ENCODE measurements at regions not wholly inside any gene's neighbourhood (a gene's known extent, or its start where the extent isn't known, plus 50 kb on each side); places are given as distances from the start of the nearest gene placed in this dataset.

- no peak for DNase-seq
- H3K27ac ChIP-seq: no peak overlapping the region
- H3K4me1 ChIP-seq: no peaks in the 10 kb centered on the region
- no peaks in the 10 kb centered on the region for H3K36me3 ChIP-seq
- H3K4me3 ChIP-seq: no peak overlapping the region
- no peak for TF ChIP-seq CTCF (IDR thresholded peaks at IDR 0.05)
- no peaks in the 10 kb centered on the region for H3K27me3 ChIP-seq
- intact Hi-C loops (cut with DNase I; ENCODE audit: low total_unique reads): no loop called here
- H3K9me3 ChIP-seq: no peaks in the 10 kb centered on the region
Observed at GRCh38 chr10:105473170-105473569, 832.1 kb downstream of the SORCS3 start.

GRCh38 chr10:105468759-105469158 is 827.7 kb downstream of the SORCS3 start:
- no peak for TF ChIP-seq CTCF (IDR thresholded peaks at IDR 0.05)
- DNase-seq: no peak
- H3K4me1 ChIP-seq: no peaks in the 10 kb centered on the region
- no peak overlapping the region for H3K4me3 ChIP-seq
- no peaks in the 10 kb centered on the region for H3K36me3 ChIP-seq
- no peaks in the 10 kb centered on the region for H3K27me3 ChIP-seq
- intact Hi-C loops (cut with DNase I; ENCODE audit: low total_unique reads): no loop called here
- H3K9me3 ChIP-seq: no peaks in the 10 kb centered on the region
- H3K27ac ChIP-seq: no peak overlapping the region

- H3K36me3 ChIP-seq: no peaks in the 10 kb centered on the region
- H3K9me3 ChIP-seq: no peaks in the 10 kb centered on the region
- H3K27me3 ChIP-seq: no peaks in the 10 kb centered on the region
- no peak overlapping the region for H3K4me3 ChIP-seq
- no peak overlapping the region for H3K27ac ChIP-seq
- no peaks in the 10 kb centered on the region for H3K4me1 ChIP-seq
- no peak for TF ChIP-seq CTCF (IDR thresholded peaks at IDR 0.05)
- intact Hi-C loops (cut with DNase I; ENCODE audit: low total_unique reads): no loop called here
- no peak for DNase-seq
Observed at GRCh38 chr10:105466521-105466920, 825.4 kb downstream of the SORCS3 start.

- H3K27ac ChIP-seq: no peak overlapping the region
- no peak for DNase-seq
- H3K36me3 ChIP-seq: no peaks in the 10 kb centered on the region
- no peak for TF ChIP-seq CTCF (IDR thresholded peaks at IDR 0.05)
- H3K4me3 ChIP-seq: no peak overlapping the region
- intact Hi-C loops (cut with DNase I; ENCODE audit: low total_unique reads): no loop called here
- no peaks in the 10 kb centered on the region for H3K9me3 ChIP-seq
- no peaks in the 10 kb centered on the region for H3K4me1 ChIP-seq
- no peaks in the 10 kb centered on the region for H3K27me3 ChIP-seq
Observed at GRCh38 chr10:105434970-105435369, 793.9 kb downstream of the SORCS3 start.

- H3K36me3 ChIP-seq: no peaks in the 10 kb centered on the region
- DNase-seq: no peak
- no peak overlapping the region for H3K27ac ChIP-seq
- no peaks in the 10 kb centered on the region for H3K27me3 ChIP-seq
- H3K4me1 ChIP-seq: no peaks in the 10 kb centered on the region
- TF ChIP-seq CTCF (IDR thresholded peaks at IDR 0.05): no peak
- H3K4me3 ChIP-seq: no peak overlapping the region
- H3K9me3 ChIP-seq: no peaks in the 10 kb centered on the region
- intact Hi-C loops (cut with DNase I; ENCODE audit: low total_unique reads): no loop called here
Observed at GRCh38 chr10:105413997-105414396, 772.9 kb downstream of the SORCS3 start.

- H3K9me3 ChIP-seq: no peaks in the 10 kb centered on the region
Observed at GRCh38 chr10:105409370-105409769, 768.3 kb downstream of the SORCS3 start.

More at GRCh38 chr10:105409370-105409769, 768.3 kb downstream of the SORCS3 start:
- DNase-seq: no peak
- Histone ChIP-seq H3K4me1 (no peaks in the 10 kb centered on the region), H3K4me3 (no peak overlapping the region), H3K27me3 (no peaks in the 10 kb centered on the region), H3K36me3 (no peaks in the 10 kb centered on the region), H3K27ac (no peak overlapping the region)
- intact Hi-C loops (cut with DNase I; ENCODE audit: low total_unique reads): no loop called here
- no peak for TF ChIP-seq CTCF (IDR thresholded peaks at IDR 0.05)

Measured in tibial artery (tissue), 4 donors.